HG02885 (cell line): ENCODE measurements at regions not wholly inside any gene's neighbourhood (a gene's known extent, or its start where the extent isn't known, plus 50 kb on each side); places are given as distances from the start of the nearest gene placed in this dataset.

Experiments used
- ATAC-seq: cut with Tn5 transposase; IDR thresholded peaks from one replicate; pipeline ENCODE4 v1.9.1; 2021; ENCODE audit warnings: mild to moderate bottlenecking; ENCODE audit not compliant: unreplicated experiment, poor library complexity

DNA sequence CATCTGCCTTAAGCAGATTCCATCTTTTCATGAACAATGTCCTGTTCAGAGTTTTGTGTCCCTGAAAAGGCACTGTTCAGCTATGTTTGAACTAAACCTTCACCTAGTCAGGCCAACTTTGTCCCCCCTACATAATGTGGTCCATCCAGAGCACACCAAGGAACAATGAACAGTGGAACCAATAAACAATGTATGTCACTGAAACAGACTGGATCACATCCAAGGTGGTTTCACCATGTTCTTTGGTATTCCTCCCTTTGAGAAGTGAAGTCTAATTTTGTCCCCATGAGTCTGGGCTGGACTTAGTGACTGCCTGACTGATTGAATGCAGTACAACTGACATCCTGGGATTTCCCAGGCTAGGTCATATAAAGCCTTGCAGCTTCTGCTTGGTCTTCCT, 174.5 kb downstream of the SLC24A2 start:
- ATAC-seq: no peak

DNA sequence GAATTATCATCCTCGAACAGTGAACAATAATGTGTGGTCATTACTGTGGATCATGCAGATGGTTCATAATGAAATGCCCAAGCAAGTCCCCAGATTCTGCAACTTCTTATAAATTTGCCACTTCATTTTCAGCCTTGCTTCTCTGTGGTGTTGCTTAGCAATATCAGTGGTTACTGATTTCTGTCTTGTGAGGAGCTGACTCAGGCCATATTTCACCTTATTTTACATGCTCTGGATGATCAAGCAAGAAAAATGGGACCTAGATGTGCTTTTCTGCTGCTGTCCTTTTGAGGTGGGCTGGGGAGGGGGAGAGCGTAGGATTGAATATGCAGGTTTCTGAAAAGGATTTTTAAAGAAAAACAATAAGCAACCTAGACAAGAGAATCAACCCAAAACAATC, 188.3 kb downstream of the SLC24A2 start:
- ATAC-seq: no peak

DNA sequence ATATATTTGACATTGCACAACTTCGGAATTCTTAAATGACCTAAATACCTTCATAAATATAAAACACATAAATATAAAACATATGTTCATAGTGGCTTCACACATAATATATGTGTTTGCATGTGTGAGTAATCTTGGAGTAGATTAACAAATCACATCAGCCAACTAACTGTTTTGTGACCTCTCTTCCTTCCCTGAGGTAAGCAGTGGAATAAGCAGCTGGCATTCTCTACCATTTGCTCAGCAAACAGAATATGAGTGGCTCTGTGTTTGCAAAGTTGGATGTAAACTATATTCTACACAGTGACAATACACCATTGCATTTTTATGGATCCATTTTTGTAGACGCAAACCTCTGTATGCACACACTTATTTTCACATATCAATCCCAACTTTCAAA, 189.9 kb downstream of the ACER2 start:
- ATAC-seq: no peak

DNA sequence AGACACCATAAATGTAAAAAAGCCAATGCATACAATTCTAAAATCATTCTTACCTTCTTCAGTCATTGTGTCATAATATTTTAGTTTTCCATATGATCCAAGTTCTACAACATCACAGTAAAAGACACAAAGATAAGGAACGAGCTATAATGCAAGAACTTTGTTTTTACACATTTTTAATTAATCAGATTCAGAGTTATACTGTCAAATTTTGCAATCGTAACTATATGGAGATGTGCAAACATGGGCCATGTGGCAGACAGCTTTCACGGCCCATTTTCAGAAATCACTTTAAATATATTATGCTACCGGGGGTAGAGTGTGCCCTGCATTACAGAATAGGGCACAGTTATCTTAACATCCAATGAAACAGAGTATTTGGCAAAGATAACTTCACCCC, 188.4 kb downstream of the ACER2 start:
- ATAC-seq: no peak

DNA sequence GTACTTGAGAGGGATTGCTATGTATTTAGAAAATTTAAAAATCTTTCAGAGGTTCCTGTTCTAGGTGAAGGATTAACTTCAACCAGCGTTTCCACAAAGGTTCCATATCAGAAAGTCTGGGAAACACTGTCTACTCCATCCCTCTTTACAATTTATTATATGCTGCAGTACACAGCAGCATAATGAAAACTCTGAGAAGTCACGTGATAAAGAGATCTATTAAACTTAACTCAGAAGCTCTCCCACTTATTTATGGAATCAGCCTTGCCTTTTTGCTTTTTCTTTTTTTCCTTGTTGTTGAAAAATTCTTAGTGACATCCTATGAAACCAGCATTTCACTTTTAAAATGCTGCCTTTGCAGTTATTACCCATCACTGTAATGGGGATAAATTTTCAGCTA, 186.2 kb downstream of the ACER2 start:
- no peak for ATAC-seq

DNA sequence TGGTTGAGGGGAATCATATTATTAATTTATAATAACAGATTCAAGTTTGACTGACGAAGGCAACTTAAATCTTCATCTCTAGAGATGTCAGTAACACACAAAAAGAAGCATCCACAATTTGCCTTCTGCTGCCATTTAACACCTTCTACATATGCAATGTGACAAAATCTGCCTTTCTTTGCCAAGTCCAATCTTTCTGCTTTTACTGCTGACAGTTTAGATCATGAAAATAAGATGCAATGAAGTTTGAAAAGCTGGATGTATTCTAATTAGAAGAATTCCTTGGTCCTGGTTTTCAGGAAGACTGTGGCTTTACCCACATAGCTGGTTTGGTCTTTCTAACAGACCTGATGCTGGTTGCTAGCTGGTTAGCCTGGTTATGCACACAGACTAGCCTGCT, 178.9 kb downstream of the ACER2 start:
- ATAC-seq: no peak

DNA sequence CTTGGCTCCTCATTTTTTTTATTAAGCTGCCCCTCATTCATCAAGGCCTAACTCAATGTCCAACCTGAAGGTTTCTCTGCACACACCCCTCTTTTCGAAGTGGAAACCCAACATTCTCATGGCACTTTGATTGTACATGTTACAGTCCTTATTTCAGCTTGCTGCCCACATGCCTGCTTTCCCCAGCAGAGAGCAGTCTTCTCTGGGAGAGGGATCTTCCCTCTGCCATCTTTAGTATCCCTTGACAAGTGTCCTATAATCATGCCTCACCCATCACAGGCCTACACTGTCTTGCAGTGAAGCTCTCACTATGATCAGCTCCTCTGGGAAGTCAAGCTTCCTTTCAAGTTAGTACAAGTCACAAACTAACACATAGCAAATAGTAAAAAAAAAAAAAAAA, 175.1 kb downstream of the ACER2 start:
- ATAC-seq: no peak

DNA sequence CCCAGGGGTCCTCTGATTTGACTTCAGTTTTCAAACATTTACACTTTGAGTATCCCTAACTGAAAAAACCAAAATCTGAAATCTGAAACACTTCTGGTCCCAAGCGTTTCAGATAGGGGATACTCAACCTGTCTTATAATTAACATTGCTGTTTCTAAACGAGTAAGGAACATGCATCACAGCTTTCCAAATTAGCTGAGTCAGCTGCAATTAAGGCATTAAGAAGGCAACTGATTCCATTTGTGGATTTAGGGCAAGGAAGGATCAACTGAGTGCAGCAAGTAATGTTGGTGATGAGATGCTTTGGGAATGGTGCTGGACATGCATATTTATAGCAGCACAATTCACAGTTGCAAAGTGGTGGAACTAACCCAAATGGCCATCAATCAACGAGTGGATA, 168.6 kb downstream of the ACER2 start:
- ATAC-seq: no peak

DNA sequence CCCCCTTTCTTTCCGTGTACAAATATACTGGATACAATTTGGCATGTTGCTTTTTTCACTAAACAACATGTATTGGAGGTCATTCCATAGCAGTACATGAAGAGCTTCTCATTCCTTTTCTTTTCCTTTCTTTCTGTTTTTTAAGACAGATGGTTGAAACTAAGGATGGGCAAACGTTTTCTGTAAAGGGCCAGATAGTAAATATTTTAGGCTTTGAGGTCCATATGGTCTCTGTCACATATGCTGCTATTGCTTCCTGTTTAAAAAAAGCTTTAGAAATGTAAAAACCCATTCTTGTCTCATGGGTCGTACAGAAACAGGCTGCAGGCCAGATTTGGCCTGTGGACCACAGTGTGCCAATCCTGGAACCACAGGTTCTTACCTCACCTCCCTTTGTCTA, 160.1 kb downstream of the ACER2 start:
- no peak for ATAC-seq

DNA sequence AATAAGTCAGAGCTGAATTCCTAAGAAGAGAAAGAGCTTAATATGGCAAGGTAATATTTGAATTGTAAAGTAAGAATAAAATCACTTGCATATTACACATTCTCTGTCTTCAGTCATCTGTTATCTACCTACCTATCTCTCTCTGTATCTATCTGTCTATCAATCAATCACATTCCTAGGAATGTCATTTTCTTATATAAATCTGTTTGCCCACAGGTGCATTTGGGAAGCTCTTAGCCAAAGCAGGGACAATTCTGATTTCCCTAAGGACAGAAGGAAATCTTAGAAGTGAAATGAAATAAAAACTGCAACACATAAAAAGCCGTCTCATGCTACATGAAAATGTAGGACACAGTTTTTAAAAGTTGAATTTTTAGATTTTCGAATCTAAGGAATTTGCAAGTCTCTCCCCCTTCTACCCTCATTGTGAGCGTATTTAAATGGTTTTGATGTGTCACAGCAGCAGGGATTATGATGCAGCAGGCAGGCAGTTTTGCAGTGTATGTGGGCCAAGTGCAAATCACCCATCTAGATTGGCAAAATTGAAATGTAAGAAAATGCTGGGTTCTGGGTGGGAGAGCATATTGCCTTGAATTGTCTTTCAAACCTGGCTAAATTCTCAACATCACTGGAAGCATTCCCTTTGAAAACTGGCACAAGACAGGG, 155.7 kb downstream of the ACER2 start:
- ATAC-seq: no peak

DNA sequence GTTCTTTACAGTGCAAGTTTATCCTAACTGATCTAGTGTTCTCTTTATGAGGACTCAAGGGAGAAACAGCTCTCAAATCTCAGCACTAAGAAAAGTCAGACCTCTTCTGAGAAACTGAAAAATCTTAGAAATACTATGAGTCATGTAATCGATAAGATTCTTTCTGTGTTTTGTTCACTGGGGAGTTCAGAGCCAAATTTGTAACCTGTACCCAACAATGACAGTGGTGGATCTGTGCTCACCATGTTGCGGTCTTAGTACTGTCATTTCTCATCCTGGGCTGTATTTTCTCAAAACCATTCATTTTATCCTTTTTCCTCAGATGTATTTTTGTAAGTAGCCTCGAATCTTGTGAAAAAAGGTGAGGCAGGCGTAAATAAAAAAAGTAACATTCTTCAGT, 146.4 kb downstream of the ACER2 start:
- no peak for ATAC-seq

DNA sequence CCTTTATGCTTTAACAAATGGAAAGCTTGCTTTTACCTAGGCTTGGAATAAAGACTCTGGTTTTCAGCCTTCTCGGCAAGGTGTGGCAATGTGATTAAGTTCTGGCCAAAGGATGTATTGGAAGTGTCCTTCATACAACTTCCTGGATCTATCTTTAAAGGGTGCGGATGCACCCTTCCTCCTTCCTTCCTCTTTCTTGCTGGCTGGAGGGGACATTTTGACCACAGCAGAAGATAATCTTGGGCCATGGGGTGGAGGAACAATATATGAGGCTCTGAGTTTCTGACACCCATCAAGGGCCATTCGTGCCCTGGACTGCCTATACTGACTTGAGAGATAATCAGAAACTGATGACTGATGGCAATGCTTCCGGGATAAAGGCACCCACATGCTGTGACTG, 145.7 kb downstream of the ACER2 start:
- no peak for ATAC-seq

DNA sequence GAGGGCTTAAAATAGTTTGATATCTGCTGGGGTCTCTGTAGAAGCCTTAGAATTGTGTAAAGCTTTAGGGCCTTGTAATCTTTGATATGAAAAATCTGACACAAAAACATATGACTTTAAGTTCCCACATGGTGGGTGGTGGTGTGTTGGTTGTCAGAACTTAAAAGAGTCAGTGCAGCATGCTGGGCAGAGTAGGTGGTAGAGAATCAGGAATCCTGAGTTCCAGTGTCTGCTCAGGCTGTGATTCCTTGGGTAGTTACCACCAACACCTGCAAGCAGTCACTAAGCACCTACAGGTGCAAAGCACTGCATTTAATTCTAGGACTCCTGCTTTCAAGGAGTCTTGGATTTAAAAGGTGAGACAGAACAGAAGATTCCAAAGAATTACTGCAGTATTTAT, 144.6 kb downstream of the ACER2 start:
- no peak for ATAC-seq

DNA sequence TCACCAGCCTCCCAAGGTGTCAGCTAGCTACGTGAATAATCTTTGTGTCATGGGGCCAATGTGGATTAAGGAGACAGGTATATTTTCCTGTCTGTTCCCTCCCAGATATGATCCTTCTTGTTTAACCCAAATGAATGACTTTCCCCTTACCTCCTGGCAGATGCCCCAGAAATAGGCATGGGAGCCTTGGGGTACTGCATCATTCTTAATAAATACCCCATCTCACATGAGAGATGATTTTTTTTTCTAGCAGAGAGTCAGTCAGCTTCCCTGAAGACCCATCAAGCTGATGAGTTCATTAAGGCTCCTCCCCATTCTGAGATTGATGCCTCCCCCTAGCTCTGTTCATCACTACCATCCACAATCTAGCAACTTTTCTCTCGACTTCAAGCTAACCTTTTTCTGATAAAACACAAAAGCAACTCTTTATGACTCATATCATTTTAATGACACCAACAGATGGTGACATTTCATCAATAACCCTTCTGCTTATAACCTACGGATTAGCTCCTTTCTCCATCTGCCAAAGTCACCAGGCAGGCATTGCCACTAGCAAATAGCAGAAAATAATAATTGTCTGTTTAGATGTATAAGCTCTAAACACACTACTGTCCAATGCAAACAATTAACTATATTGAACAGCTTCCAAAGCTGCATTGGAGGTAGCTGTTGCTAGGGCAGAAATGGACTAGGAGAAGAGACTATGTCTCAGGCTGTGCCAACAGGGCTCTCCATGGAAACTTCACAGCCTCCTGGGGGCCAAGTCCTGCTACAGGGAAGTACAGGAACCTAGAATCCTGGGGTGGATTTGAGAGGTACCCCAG, 143.7 kb downstream of the ACER2 start:
- no peak for ATAC-seq

DNA sequence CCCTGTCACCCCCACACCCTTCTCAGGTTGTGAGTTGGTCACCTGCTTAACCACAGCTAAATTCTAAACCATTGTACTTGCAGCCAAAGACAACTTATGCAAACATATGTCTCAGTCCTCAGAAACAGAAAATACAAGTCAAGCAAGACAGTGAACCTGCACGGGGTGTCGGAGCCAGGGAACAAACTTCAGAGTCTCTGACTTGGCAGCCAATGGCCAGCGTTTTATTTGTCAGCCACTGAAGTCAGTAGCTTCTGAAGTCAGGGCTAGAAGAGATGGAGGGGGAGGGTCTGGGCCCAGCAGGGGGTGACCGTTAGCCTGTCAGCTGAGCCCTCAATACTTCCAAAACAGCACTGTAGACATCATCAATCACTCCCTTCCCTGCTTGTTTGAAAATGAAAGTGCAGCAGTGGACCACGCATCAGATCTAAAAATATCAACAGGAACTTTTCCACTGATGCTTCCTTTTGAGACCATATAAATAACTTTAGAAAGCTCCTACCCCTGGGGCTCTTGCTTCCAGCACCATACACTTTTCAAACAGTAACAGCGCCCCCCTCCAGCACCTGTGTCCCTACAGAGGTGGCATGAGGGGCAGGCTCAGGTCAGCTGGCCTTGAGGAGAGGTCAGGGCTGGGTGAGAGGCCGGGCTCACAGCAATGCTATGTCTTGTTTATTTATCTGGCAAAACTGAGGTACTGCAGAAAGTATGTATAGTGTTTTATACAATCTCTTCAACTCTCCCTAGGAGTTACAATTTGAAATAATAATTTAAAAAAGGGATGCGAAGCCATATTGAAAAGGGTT, 142.5 kb downstream of the ACER2 start:
- no peak for ATAC-seq

DNA sequence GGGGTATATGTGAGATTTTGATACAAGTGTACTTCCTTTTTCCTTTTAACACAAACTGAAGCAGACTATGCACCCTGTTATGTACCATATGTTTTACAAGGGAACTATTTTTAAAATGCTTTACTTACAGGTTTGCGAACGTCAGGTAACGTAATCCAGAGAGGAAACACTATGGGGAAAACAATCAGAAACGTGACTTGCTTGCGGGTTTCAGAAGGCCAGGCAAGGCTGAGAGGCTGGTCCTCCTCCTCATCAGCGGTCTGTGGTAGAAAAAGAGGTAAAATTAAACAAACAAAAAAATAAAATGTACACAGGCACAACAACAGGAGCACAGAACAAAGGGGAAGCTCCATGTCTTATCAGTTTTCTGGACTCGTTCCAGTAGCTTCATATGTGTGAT, 141.2 kb downstream of the ACER2 start:
- ATAC-seq: no peak

DNA sequence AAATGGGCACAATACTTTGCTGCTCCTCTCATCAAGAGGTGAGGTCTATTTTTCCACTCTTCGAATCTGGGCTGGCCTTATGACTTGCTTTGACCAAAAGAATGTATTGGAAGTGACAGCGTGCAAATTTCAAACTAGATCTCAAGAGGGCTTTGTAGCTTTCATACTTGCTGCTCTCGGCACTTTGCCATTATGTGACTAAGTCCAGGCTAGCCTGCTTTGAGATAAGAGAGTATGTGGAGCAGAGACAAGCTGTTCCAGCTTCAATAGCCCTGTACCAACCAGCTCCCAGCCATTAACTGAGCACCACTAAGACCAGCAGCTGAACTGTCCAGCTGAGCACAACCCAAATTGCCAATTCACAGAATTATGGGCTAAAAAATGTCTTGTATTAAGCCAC, 124.6 kb downstream of the ACER2 start:
- no peak for ATAC-seq

DNA sequence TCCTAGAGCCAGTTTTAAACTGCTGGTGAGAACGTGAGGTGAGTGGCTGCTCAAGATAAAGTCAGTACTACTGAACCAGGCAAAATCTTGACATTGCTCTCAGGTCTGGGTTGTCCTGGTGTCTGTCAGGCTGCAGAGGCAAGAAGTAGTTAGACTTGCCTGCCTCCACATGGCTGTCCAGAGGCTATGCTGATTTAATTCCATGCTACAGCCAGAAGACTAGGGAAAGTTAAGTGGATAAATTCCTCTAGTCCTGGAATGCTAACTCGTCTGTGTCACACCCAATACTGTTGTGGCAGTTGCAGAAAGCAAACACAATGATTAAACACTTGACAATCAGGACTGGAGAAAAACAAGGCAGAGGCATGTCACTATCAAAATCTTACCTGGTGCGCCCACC, 118.9 kb downstream of the ACER2 start:
- no peak for ATAC-seq

DNA sequence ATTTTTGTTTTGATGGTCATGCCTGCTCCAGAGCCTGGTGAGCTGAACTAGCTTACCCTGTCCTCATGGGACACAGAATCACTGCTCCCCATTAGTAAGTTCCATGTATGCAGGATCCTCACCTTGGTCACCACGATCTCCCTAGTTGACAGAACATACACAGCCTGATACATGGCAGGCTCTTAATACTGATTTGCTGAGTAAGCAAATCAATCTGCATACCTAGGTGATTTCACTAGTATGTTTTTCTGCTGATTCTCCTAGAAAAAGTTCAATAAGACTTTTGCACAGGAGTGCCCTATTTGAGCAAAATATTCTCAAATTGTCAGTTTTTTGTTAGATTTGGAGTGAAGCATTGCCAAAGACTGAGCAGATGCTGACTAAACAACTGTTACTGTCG, 113.7 kb downstream of the ACER2 start:
- no peak for ATAC-seq

DNA sequence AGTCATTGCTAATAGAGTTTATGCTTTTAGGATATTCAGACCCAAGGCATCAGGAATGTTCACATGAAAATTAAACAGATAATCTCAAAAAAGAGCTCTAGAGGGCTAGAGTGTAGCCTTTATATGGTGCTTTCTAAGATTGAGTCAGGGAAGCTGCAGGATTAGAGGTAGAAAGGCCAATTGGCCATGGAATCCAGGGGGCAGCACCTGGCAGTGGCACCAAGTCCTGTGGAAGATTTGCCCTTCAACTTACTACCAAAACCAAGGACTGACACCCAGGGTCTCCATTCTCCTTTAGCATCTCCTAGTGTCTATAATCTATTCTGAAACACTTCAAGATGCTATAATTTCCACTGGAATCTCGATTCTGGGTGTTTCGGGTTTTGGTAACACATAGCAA, 112.4 kb downstream of the ACER2 start:
- no peak for ATAC-seq

DNA sequence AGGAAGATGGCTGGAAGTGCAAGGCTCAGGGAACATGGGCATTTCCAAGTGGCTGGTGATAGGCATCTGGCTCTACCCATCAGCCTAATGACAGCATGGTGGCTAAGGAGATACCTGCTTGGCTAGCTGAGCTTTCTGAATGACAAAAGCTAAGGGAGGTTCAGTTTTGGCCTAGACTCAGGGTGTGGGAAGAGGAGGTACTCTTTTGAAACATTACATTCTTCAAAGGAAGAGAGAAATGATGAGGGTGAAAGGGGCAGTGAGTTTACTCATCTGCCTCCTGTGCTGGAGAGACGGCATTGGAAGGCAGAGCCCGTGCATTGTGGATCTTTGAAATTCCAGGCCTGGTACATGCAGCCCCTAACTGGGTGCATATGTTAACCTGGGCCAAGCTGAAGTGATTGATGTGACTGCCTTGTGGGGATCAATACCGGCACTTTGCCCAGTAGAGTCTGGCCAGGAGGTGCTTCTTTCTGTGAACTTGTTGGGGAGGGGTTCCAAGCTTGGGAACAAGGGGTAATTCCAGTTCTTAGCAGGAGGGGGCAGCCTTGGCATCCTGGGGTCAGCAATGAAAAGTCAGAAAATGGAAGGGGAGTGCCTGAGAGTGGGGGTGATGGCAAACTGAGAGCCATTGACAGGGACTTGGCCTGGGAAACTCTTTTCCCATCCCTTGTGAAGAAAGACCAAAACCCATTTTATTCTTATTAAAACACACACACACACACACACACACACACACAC, 108.6 kb downstream of the ACER2 start:
- ATAC-seq: peak; percentile 62
